Ureter (tissue), 1 donor: ENCODE measurements at regions not wholly inside any gene's neighbourhood (a gene's known extent, or its start where the extent isn't known, plus 50 kb on each side); places are given as distances from the start of the nearest gene placed in this dataset.
"Not testable (repeated sequence)": the region's sequence is repeated elsewhere in the genome, so short reads cannot be mapped to it uniquely, and the experiment has no call there.

Source experiments
- DNase-seq: peaks from one replicate; pipeline ENCODE4 v3.0.0-alpha.2; 2020; ENCODE audit warnings: low spot score
- donor health status: DM: yes; HTN: yes; CAD: no.

DNA sequence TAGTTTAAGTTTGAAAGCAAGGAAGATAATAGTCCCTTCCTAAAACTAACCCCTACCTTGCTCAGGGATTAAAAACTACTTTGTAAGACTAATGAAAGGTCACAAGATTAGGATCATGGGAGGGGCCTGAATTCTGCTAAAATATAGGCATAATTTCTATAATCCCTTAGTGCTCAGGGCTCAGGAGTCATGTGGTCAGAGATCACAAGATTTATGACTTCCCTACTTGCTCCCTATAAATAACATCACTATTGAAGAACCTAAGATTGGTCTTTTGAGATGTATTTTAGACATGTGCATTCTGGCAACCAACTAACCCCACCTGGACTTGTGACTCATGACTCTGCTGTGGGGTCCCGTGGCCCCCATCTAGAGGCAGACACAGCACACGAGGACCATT, 81.1 kb downstream of the STMND1 start:
- DNase-seq: no peak

DNA sequence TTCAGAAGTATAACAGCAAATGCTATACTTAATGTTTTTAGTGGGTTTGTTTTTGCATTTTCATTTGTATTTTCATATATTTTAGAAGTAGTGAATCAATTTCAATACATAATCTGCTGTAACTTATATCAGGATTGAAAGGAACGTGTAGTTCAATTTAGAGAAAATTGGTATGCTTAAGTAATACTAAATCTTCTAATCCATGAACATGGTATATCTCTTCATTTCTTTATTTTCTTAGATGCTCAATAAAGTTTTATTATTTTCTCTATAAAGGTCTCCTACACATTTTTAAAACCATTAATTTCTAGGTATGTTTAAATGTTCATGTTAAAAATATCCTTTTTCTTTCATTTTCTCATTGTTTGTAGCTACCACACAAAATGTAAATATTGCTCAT, 85.1 kb downstream of the STMND1 start:
- no peak for DNase-seq

GRCh38 chr6:17193106-17193775, 87.9 kb upstream of the RBM24 start:
- no peak for DNase-seq

GRCh38 chr6:17197607-17198006, 83.6 kb upstream of the RBM24 start:
- no peak for DNase-seq

GRCh38 chr6:17200395-17200794, 80.8 kb upstream of the RBM24 start:
- no peak for DNase-seq

DNA sequence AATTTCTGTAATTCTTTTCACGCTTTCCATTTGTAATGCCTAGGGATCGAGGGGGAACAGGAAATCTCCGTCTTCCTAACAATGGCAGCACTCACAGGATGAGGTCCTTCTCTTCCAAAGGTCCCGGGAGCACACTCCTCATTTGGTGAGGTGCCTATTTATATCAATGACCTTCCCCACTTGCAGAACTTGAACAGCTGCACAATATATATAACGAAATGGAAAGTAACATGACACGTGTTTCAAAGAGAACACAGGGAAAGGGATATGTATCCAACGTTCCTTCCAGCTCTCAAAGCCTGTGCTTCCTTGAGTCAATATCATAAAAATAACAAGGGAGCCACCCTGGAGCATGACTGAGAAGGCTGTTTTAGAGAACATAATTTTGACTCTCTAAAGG, 78.6 kb upstream of the RBM24 start:
- no peak for DNase-seq

GRCh38 chr6:17204533-17204932, 76.6 kb upstream of the RBM24 start:
- DNase-seq: no peak

DNA sequence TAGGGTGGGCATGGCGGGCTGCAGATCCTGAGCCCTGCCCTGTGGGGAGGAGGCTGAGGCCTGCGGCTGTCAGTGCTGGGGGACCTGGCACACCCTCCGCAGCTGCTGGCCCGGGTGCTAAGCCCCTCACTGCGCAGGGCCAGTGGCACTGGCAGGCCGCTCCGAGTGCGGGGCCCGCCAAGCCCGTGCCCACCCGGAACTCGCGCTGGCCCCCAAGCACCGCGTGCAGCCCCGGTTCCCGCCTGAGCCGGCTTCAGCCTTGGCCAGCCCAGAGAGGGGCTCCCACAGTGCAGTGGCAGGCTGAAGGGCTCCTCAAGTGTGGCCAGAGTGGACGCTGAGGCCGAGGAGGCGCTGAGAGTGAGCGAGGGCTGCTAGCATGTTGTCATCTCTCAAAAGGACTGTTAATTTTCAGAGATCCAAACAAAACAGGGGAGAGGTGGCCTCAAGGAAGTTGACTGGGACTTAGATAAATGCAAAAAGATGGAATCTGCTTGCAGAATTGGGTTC, 74.5 kb upstream of the RBM24 start:
- no peak for DNase-seq

- no peak for DNase-seq
Observed at GRCh38 chr6:17207281-17207680, 73.9 kb upstream of the RBM24 start.

GRCh38 chr6:17210683-17211082, 70.5 kb upstream of the RBM24 start:
- DNase-seq: no peak

- DNase-seq: no peak
Observed at GRCh38 chr6:17211101-17211500, 70.1 kb upstream of the RBM24 start.

GRCh38 chr6:17212546-17213371, 68.4 kb upstream of the RBM24 start:
- DNase-seq: peak; percentile 53

DNA sequence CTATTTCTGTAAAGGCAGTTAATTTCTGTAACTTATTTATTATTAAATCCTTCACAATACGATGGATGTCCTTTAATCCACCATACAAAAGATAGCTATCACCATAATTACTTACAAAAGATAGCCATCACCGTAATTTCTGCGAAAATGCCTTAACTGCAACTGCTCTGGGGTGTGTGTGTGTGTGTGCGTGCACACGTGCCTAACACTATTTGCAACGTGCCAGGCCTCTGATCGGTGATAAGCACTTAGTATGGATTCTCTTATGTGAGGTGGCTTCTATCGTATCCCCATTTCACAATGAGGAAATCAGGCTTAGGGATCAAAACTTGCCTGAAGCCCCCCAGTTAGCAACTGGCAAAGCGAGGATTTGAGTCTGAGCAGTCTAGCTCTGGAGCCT, 67.1 kb upstream of the RBM24 start:
- DNase-seq: no peak

DNA sequence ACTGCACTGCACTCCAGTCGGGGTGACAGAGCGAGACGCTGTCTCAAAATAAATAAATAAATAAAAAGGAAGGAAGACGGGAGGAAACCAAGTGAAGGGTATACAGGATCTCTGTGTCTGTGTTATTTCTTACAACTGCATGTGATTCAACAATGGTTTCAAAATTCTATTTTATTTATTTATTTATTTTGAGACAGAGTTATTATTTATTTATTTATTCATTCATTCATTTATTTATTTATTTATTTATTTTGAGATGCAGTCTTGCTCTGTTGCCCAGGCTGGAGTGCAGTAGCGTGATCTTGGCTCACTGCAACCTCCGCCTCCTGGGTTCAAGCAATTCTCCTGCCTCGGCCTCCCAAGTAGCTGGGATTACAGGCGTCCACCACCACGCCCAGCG, 64.2 kb upstream of the RBM24 start:
- not testable (repeated sequence) for DNase-seq

DNA sequence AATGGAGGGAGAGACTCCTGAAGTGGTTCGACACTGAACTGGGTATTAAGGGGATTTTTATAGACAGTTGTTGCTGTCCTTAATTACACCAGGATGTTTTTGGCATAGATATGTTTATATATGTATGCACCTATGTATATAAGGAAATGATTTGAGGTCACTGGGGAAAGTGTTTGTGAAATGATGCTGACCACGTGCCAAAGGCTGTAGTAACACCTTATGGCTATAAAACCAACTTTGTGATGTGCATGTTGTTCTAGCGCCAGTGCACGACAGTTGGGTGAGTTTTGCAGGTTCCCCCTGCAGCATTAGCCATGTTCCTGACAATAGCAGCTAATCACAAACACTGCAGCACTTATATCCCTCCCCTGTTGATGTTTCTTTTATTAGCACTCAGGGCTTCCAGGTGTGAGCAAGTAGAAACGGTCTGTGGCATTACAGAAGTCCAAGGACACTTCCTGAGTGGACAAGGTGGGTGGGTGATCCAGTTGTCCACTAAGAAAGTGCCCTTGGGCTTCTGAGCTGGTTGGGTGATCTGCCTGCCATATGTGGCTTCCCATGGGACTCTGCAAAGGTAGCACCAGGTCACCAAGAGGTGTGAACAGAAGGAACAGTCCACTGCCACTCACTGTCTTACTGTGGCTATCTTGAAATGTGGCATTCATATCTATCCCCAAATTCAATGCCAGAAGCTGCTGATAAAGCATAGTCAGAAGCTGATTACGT, 63.0 kb upstream of the RBM24 start:
- DNase-seq: no peak

- DNase-seq: no peak
Observed at GRCh38 chr6:17218749-17219093, 62.4 kb upstream of the RBM24 start.

GRCh38 chr6:17219098-17219497, 62.1 kb upstream of the RBM24 start:
- no peak for DNase-seq

- DNase-seq: no peak
Observed at GRCh38 chr6:17220040-17220910, 60.9 kb upstream of the RBM24 start.

- DNase-seq: no peak
Observed at GRCh38 chr6:17224056-17224455, 57.1 kb upstream of the RBM24 start.

DNA sequence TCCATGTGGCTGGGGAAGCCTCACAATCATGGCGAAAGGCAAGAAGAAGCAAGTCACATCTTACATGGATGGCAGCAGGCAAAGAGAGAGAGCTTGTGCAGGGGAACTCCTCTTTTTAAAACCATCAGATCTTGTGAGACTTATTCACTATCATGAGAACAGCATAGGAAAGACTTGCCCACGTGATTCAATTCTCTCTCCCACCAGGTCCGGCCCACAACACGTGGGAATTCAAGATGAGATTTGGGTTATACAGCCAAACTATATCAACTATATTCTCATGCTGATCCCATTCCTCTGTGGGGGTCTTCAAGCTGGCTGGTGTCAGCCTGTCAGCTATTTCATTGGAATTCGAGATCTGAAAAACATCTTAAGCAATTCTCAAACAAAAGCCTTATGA, 56.7 kb upstream of the RBM24 start:
- not testable (repeated sequence) for DNase-seq

- no peak for DNase-seq
Observed at GRCh38 chr6:17225767-17226630, 55.2 kb upstream of the RBM24 start.
